Right atrium auricular region (tissue), 2 donors: ENCODE measurements at regions not wholly inside any gene's neighbourhood (a gene's known extent, or its start where the extent isn't known, plus 50 kb on each side); places are given as distances from the start of the nearest gene placed in this dataset.

ENCODE experiments used
- DNase-seq: peaks from one replicate; pipeline ENCODE4 v3.0.0-alpha.2; 2019; ENCODE audit warnings: low spot score
- H3K27ac ChIP-seq, 2 donors: fragments of 200-600 bp; sonication (generic); 1 replicate in 1 of 2; 2 replicates in 1 of 2; pipeline ENCODE4 v1.5.1; 2016 to 2019
- H3K27me3 ChIP-seq, 2 donors: fragments of 200-600 bp; sonication (generic); one replicate each; pipeline versions ENCODE4 v1.5.1 to v1.6.0; 2017 to 2019
- H3K36me3 ChIP-seq: fragments of 200-600 bp; sonication (generic); one replicate; pipeline ENCODE4 v1.5.1; 2016
- H3K4me1 ChIP-seq, 2 donors: fragments of 200-600 bp; sonication (generic); one replicate each; pipeline versions ENCODE4 v1.5.1 to v1.6.0; 2017 to 2019
- H3K4me3 ChIP-seq, 2 donors: fragments of 200-600 bp; sonication (generic); 1 replicate in 1 of 2; 2 replicates in 1 of 2; pipeline ENCODE4 v1.5.1; 2017 to 2019; ENCODE audit warnings: mild to moderate bottlenecking in 1 of 2, moderate library complexity in 1 of 2
- H3K9me3 ChIP-seq, 2 donors: fragments of 200-600 bp; sonication (generic); one replicate each; pipeline ENCODE4 v1.5.1; 2019
- CTCF ChIP-seq, 2 donors: fragments of 200-600 bp; sonication (generic); IDR thresholded peaks; one replicate each; pipeline ENCODE4 v1.5.1; 2019; ENCODE audit warnings: antibody characterized with exemption in 2 of 2

- no peak overlapping the region for H3K4me3 ChIP-seq
- DNase-seq: no peak
- no peaks in the 10 kb centered on the region for H3K4me1 ChIP-seq
- no peaks in the 10 kb centered on the region for H3K9me3 ChIP-seq
- no peak for TF ChIP-seq CTCF (IDR thresholded peaks at IDR 0.05)
- no peaks in the 10 kb centered on the region for H3K27me3 ChIP-seq
- no peaks in the 10 kb centered on the region for H3K36me3 ChIP-seq
- no peak overlapping the region for H3K27ac ChIP-seq
Measured at GRCh38 chr6:126461045-126461444, 121.1 kb downstream of the CENPW start.

- no peak overlapping the region for H3K4me3 ChIP-seq
- no peaks in the 10 kb centered on the region for H3K36me3 ChIP-seq
- no peaks in the 10 kb centered on the region for H3K4me1 ChIP-seq
- no peaks in the 10 kb centered on the region for H3K9me3 ChIP-seq
- H3K27me3 ChIP-seq: no peaks in the 10 kb centered on the region
- no peak for TF ChIP-seq CTCF (IDR thresholded peaks at IDR 0.05)
- no peak overlapping the region for H3K27ac ChIP-seq
- DNase-seq: no peak
Measured at GRCh38 chr6:126464245-126464644, 124.3 kb downstream of the CENPW start.

GRCh38 chr6:126475449-126475848 is 135.5 kb downstream of the CENPW start:
- no peak for TF ChIP-seq CTCF (IDR thresholded peaks at IDR 0.05)
- H3K36me3 ChIP-seq: no peaks in the 10 kb centered on the region
- H3K9me3 ChIP-seq: no peaks in the 10 kb centered on the region
- no peak overlapping the region for H3K27ac ChIP-seq
- H3K4me1 ChIP-seq: no peaks in the 10 kb centered on the region
- no peak overlapping the region for H3K4me3 ChIP-seq
- DNase-seq: no peak
- no peaks in the 10 kb centered on the region for H3K27me3 ChIP-seq

GRCh38 chr6:126477678-126478077 is 137.8 kb downstream of the CENPW start:
- no peak for TF ChIP-seq CTCF (IDR thresholded peaks at IDR 0.05)
- Histone ChIP-seq H3K27me3 (no peaks in the 10 kb centered on the region), H3K4me1 (no peaks in the 10 kb centered on the region), H3K36me3 (no peaks in the 10 kb centered on the region), H3K4me3 (no peak overlapping the region), H3K9me3 (no peaks in the 10 kb centered on the region), H3K27ac (no peak overlapping the region)
- DNase-seq: no peak

GRCh38 chr6:126480268-126480667 is 140.4 kb downstream of the CENPW start:
- Histone ChIP-seq H3K27me3 (no peaks in the 10 kb centered on the region), H3K9me3 (no peaks in the 10 kb centered on the region), H3K27ac (no peak overlapping the region), H3K4me1 (no peaks in the 10 kb centered on the region), H3K36me3 (no peaks in the 10 kb centered on the region), H3K4me3 (no peak overlapping the region)
- no peak for TF ChIP-seq CTCF (IDR thresholded peaks at IDR 0.05)
- no peak for DNase-seq

GRCh38 chr6:126481319-126481718 is 141.4 kb downstream of the CENPW start:
- Histone ChIP-seq H3K9me3 (no peaks in the 10 kb centered on the region), H3K4me1 (no peaks in the 10 kb centered on the region), H3K27me3 (no peaks in the 10 kb centered on the region), H3K4me3 (no peak overlapping the region), H3K27ac (no peak overlapping the region), H3K36me3 (no peaks in the 10 kb centered on the region)
- no peak for DNase-seq
- TF ChIP-seq CTCF (IDR thresholded peaks at IDR 0.05): no peak
